Breast epithelium (tissue), 3 donors: ENCODE measurements at regions not wholly inside any gene's neighbourhood (a gene's known extent, or its start where the extent isn't known, plus 50 kb on each side); places are given as distances from the start of the nearest gene placed in this dataset.

Experiments used
- POLR2A ChIP-seq: fragments of 450-650 bp; IDR thresholded peaks from one replicate; pipeline ENCODE4 v1.6.1; 2016; ENCODE audit warnings: antibody characterized with exemption, mild to moderate bottlenecking, moderate library complexity
- POLR2AphosphoS5 ChIP-seq, 3 donors: sonication (generic); formaldehyde crosslinking; IDR thresholded peaks; one replicate each; pipeline ENCODE4 v1.6.1; 2017; ENCODE audit warnings: antibody characterized with exemption in 3 of 3
- TF ChIP-seq, protein P1 (sequence below), 3 donors: fragments of 450-650 bp; IDR thresholded peaks; one replicate each; pipeline ENCODE4 v1.5.1; 2016 to 2017; ENCODE audit warnings: antibody characterized with exemption in 3 of 3, mild to moderate bottlenecking in 3 of 3, moderate library complexity in 3 of 3

DNA sequence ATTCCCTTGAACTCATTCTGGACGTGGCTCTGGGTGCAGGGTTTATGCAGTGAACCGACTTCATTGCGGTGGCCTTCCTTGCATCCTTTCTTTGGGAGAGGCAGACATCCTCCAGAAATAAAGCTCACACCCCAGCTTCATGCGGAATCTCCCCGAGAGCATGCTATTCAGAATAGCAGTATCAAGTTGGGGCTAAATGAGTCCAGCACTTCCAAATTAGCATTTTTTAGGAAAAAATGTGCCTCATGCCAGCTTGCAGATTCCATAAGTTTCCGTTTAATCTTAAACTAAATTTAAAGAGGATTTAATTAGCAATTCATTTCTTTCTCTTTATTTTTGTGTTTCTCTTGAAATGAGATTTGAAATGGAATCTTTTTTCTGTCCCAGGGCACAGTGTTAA, 107.4 kb upstream of the HDAC4 start:
- TF ChIP-seq, protein P1, sequence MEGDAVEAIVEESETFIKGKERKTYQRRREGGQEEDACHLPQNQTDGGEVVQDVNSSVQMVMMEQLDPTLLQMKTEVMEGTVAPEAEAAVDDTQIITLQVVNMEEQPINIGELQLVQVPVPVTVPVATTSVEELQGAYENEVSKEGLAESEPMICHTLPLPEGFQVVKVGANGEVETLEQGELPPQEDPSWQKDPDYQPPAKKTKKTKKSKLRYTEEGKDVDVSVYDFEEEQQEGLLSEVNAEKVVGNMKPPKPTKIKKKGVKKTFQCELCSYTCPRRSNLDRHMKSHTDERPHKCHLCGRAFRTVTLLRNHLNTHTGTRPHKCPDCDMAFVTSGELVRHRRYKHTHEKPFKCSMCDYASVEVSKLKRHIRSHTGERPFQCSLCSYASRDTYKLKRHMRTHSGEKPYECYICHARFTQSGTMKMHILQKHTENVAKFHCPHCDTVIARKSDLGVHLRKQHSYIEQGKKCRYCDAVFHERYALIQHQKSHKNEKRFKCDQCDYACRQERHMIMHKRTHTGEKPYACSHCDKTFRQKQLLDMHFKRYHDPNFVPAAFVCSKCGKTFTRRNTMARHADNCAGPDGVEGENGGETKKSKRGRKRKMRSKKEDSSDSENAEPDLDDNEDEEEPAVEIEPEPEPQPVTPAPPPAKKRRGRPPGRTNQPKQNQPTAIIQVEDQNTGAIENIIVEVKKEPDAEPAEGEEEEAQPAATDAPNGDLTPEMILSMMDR (IDR thresholded peaks at IDR 0.05), result no peak
- TF ChIP-seq POLR2A (no peak), POLR2AphosphoS5 (IDR thresholded peaks at IDR 0.05) (no peak)
